Endothelial cell of umbilical vein (primary cell): ENCODE measurements at regions not wholly inside any gene's neighbourhood (a gene's known extent, or its start where the extent isn't known, plus 50 kb on each side); places are given as distances from the start of the nearest gene placed in this dataset.
"Not testable (repeated sequence)": the region's sequence is repeated elsewhere in the genome, so short reads cannot be mapped to it uniquely, and the experiment has no call there.

Experiments used
- MAX ChIP-seq: IDR thresholded peaks from 2 replicates; pipeline ENCODE4 v1.6.1; 2011; ENCODE audit not compliant: insufficient read depth, insufficient read length
- POLR2A ChIP-seq: IDR thresholded peaks from 2 replicates; pipeline ENCODE4 v1.6.1; 2012; ENCODE audit warnings: low read depth, mild to moderate bottlenecking, control low read depth, low read length
- POLR2AphosphoS5 ChIP-seq: IDR thresholded peaks from 2 replicates; pipeline ENCODE4 v1.6.1; 2012; ENCODE audit warnings: low read depth, mild to moderate bottlenecking, control low read depth, low read length, moderate library complexity; ENCODE audit not compliant: insufficient read depth

GRCh38 chr15:20010759-20011158 lies 530.8 kb downstream of the GOLGA6L6 start:
- not testable (repeated sequence) for TF ChIP-seq MAX, POLR2AphosphoS5, POLR2A
